ENCODE measurements at regions not wholly inside any gene's neighbourhood (a gene's known extent, or its start where the extent isn't known, plus 50 kb on each side); places are given as distances from the start of the nearest gene placed in this dataset.

GRCh38 chrX:2588049-2588448, 87.3 kb upstream of the DHRSX start:
- H4K20me1 ChIP-seq (ENCODE audit: control insufficient read depth, insufficient read depth), result no peaks in the 10 kb centered on the region
- no peak overlapping the region for H2AFZ ChIP-seq (ENCODE audit: control insufficient read depth, low read depth, low read length)
- H3K36me3 ChIP-seq (ENCODE audit: control insufficient read depth in 2 of 2, insufficient read depth in 2 of 2, low read length in 1 of 2), result no peaks in the 10 kb centered on the region
- ChIA-PET POLR2A (no interaction called here), SMC1A (ENCODE audit: uncharacterized antibody, unreplicated experiment) (no interaction called here), RAD21 (ENCODE audit: unreplicated experiment) (no interaction called here), CTCF (no interaction called here)
- FAIRE-seq, result no peak
- H3K4me3 ChIP-seq, result no peak overlapping the region
- no peaks in the 10 kb centered on the region for H3K9me3 ChIP-seq (replicated peaks; ENCODE audit: control insufficient read depth, insufficient read depth, low read length)
- H3K79me2 ChIP-seq (ENCODE audit: control insufficient read depth, insufficient read depth, low read length), result no peaks in the 10 kb centered on the region
- no peaks in the 10 kb centered on the region for H3K4me1 ChIP-seq (ENCODE audit: control insufficient read depth, insufficient read depth, low read length)
- no peak overlapping the region for H3K9ac ChIP-seq (ENCODE audit: control insufficient read depth, insufficient read depth, low read length)
- in situ Hi-C loops (cut with MboI), result no loop called here
- no peak for TF ChIP-seq TCF12 (IDR thresholded peaks at IDR 0.05; ENCODE audit: low read depth, low read length)
- no peak for TF ChIP-seq RELA (IDR thresholded peaks at IDR 0.05; ENCODE audit: borderline replicate concordance, partially characterized antibody)
- TF ChIP-seq RFX5 (IDR thresholded peaks at IDR 0.05; ENCODE audit: low read depth, low read length), result no peak
- TF ChIP-seq, protein P1, sequence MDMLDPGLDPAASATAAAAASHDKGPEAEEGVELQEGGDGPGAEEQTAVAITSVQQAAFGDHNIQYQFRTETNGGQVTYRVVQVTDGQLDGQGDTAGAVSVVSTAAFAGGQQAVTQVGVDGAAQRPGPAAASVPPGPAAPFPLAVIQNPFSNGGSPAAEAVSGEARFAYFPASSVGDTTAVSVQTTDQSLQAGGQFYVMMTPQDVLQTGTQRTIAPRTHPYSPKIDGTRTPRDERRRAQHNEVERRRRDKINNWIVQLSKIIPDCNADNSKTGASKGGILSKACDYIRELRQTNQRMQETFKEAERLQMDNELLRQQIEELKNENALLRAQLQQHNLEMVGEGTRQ (IDR thresholded peaks at IDR 0.05; ENCODE audit: borderline replicate concordance, low read depth, low read length), result no peak
- TF ChIP-seq, protein P2, sequence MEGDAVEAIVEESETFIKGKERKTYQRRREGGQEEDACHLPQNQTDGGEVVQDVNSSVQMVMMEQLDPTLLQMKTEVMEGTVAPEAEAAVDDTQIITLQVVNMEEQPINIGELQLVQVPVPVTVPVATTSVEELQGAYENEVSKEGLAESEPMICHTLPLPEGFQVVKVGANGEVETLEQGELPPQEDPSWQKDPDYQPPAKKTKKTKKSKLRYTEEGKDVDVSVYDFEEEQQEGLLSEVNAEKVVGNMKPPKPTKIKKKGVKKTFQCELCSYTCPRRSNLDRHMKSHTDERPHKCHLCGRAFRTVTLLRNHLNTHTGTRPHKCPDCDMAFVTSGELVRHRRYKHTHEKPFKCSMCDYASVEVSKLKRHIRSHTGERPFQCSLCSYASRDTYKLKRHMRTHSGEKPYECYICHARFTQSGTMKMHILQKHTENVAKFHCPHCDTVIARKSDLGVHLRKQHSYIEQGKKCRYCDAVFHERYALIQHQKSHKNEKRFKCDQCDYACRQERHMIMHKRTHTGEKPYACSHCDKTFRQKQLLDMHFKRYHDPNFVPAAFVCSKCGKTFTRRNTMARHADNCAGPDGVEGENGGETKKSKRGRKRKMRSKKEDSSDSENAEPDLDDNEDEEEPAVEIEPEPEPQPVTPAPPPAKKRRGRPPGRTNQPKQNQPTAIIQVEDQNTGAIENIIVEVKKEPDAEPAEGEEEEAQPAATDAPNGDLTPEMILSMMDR (IDR thresholded peaks at IDR 0.05 in 2 of 3, conservative IDR thresholded peaks at IDR 0.05 in 1 of 3; ENCODE audit: control insufficient read depth in 2 of 3, extremely low read depth in 1 of 3, insufficient read depth in 1 of 3, low read depth in 3 of 3, low read length in 3 of 3), result no peak
- TF ChIP-seq, protein P3, sequence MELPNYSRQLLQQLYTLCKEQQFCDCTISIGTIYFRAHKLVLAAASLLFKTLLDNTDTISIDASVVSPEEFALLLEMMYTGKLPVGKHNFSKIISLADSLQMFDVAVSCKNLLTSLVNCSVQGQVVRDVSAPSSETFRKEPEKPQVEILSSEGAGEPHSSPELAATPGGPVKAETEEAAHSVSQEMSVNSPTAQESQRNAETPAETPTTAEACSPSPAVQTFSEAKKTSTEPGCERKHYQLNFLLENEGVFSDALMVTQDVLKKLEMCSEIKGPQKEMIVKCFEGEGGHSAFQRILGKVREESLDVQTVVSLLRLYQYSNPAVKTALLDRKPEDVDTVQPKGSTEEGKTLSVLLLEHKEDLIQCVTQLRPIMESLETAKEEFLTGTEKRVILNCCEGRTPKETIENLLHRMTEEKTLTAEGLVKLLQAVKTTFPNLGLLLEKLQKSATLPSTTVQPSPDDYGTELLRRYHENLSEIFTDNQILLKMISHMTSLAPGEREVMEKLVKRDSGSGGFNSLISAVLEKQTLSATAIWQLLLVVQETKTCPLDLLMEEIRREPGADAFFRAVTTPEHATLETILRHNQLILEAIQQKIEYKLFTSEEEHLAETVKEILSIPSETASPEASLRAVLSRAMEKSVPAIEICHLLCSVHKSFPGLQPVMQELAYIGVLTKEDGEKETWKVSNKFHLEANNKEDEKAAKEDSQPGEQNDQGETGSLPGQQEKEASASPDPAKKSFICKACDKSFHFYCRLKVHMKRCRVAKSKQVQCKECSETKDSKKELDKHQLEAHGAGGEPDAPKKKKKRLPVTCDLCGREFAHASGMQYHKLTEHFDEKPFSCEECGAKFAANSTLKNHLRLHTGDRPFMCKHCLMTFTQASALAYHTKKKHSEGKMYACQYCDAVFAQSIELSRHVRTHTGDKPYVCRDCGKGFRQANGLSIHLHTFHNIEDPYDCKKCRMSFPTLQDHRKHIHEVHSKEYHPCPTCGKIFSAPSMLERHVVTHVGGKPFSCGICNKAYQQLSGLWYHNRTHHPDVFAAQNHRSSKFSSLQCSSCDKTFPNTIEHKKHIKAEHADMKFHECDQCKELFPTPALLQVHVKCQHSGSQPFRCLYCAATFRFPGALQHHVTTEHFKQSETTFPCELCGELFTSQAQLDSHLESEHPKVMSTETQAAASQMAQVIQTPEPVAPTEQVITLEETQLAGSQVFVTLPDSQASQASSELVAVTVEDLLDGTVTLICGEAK (IDR thresholded peaks at IDR 0.05; ENCODE audit: borderline replicate concordance), result no peak
- TF ChIP-seq ZNF274 (IDR thresholded peaks at IDR 0.05; ENCODE audit: insufficient read depth, insufficient read length), result no peak
- no peak for TF ChIP-seq ATF7 (IDR thresholded peaks at IDR 0.05; ENCODE audit: low read depth)
- TF ChIP-seq TBL1XR1 (IDR thresholded peaks at IDR 0.05; ENCODE audit: low read depth, low read length), result no peak
- no peak for TF ChIP-seq SP1 (IDR thresholded peaks at IDR 0.05; ENCODE audit: low read depth, low read length)
- TF ChIP-seq SMC3 (IDR thresholded peaks at IDR 0.05; ENCODE audit: borderline replicate concordance, low read length), result no peak
- DNase-seq (ENCODE audit: low read depth, low spot score), result no peak
- H3K27me3 ChIP-seq (replicated peaks in 1 of 2; ENCODE audit: control insufficient read depth in 2 of 2, insufficient read depth in 2 of 2, low read length in 1 of 2), result peaks cover 4 to 9% of the 10 kb centered on the region in 2 experiments; a peak in 3 of 4 replicates
- 98% methylated on average over 4 of the region's 4 CpGs for WGBS (ENCODE audit: insufficient coverage, insufficient replicate concordance, low lambda C conversion rate, missing lambda C conversion rate)
- BruUV-seq (replicated peaks), result no TSS peak
- H3K4me2 ChIP-seq (ENCODE audit: control insufficient read depth, insufficient read depth), result no peak overlapping the region
- no peak for ATAC-seq
- no peak overlapping the region for H3K27ac ChIP-seq (ENCODE audit: control insufficient read depth, insufficient read depth)
- intact Hi-C loops (cut with micrococcal nuclease; ENCODE audit: unreplicated experiment), result no loop called here

All from GM12878 (cell line).